DND-41 (cell line): ENCODE measurements at regions not wholly inside any gene's neighbourhood (a gene's known extent, or its start where the extent isn't known, plus 50 kb on each side); places are given as distances from the start of the nearest gene placed in this dataset.

ENCODE experiments used
- EZH2 ChIP-seq: IDR thresholded peaks from 3 replicates; pipeline ENCODE4 v1.6.1; 2012; ENCODE audit warnings: borderline replicate concordance, low read depth, mild to moderate bottlenecking, moderate library complexity, low read length, inconsistent platforms; ENCODE audit not compliant: severe bottlenecking
- TF ChIP-seq, protein P1 (sequence below): IDR thresholded peaks from 2 replicates; pipeline ENCODE4 v1.5.1; 2012; ENCODE audit warnings: borderline replicate concordance, low read length, moderate library complexity, mild to moderate bottlenecking; ENCODE audit not compliant: poor library complexity, severe bottlenecking; ENCODE audit errors: extremely low read depth

DNA sequence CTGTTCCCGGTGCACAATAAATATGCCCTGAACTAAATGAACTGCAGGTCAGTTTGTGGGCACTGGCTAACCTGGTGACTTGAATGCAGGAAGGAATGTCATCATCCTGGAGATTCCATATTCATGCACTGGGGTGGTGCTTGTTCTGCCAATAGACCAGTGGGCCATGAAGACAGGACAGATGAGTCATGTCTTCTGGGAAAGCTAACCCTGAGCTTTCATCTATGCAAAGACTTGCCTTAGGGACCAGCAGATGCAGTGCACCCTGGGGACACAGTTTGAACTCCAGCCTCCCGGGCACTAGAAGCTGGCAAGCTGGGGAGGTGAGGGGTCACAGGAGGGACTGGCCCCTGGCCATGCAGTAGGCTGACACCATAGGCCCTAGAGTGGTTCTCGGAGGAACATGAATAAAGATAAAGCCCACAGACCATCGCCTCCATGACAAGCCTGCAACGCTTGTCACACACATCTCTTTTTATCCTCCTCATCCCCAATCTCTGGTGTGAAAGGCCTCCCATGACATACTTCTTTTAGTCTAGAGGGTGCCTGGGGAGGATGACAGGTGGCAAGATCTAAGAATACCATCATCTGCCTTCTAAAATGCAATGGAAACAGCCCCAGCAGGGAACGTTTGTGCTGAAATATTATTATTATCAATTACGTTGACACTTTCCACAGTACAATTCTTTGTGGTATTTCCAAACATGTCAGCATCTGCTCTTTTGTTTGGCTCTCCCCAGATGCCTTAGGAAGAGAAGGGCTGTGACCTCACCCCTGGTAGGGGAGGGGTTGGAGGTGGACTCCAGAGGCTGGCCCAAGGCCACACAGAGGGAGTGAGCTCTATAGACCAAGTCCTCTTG lies 267.4 kb upstream of the RAB6C start:
- TF ChIP-seq, protein P1, sequence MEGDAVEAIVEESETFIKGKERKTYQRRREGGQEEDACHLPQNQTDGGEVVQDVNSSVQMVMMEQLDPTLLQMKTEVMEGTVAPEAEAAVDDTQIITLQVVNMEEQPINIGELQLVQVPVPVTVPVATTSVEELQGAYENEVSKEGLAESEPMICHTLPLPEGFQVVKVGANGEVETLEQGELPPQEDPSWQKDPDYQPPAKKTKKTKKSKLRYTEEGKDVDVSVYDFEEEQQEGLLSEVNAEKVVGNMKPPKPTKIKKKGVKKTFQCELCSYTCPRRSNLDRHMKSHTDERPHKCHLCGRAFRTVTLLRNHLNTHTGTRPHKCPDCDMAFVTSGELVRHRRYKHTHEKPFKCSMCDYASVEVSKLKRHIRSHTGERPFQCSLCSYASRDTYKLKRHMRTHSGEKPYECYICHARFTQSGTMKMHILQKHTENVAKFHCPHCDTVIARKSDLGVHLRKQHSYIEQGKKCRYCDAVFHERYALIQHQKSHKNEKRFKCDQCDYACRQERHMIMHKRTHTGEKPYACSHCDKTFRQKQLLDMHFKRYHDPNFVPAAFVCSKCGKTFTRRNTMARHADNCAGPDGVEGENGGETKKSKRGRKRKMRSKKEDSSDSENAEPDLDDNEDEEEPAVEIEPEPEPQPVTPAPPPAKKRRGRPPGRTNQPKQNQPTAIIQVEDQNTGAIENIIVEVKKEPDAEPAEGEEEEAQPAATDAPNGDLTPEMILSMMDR = no peak
- TF ChIP-seq EZH2 = no peak
